ENCODE measurements at regions not wholly inside any gene's neighbourhood (a gene's known extent, or its start where the extent isn't known, plus 50 kb on each side); places are given as distances from the start of the nearest gene placed in this dataset.

- TF ChIP-seq, protein P1, sequence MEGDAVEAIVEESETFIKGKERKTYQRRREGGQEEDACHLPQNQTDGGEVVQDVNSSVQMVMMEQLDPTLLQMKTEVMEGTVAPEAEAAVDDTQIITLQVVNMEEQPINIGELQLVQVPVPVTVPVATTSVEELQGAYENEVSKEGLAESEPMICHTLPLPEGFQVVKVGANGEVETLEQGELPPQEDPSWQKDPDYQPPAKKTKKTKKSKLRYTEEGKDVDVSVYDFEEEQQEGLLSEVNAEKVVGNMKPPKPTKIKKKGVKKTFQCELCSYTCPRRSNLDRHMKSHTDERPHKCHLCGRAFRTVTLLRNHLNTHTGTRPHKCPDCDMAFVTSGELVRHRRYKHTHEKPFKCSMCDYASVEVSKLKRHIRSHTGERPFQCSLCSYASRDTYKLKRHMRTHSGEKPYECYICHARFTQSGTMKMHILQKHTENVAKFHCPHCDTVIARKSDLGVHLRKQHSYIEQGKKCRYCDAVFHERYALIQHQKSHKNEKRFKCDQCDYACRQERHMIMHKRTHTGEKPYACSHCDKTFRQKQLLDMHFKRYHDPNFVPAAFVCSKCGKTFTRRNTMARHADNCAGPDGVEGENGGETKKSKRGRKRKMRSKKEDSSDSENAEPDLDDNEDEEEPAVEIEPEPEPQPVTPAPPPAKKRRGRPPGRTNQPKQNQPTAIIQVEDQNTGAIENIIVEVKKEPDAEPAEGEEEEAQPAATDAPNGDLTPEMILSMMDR (IDR thresholded peaks at IDR 0.05; ENCODE audit: poor library complexity): no peak
- no peak for TF ChIP-seq EZH2 (IDR thresholded peaks at IDR 0.05; ENCODE audit: borderline replicate concordance)
Observed at GRCh38 chr6:77318256-77318655, 145.0 kb downstream of the HTR1B start.

Data from hepatocyte (in vitro differentiated cells).